ENCODE measurements at regions not wholly inside any gene's neighbourhood (a gene's known extent, or its start where the extent isn't known, plus 50 kb on each side); places are given as distances from the start of the nearest gene placed in this dataset.

DNA sequence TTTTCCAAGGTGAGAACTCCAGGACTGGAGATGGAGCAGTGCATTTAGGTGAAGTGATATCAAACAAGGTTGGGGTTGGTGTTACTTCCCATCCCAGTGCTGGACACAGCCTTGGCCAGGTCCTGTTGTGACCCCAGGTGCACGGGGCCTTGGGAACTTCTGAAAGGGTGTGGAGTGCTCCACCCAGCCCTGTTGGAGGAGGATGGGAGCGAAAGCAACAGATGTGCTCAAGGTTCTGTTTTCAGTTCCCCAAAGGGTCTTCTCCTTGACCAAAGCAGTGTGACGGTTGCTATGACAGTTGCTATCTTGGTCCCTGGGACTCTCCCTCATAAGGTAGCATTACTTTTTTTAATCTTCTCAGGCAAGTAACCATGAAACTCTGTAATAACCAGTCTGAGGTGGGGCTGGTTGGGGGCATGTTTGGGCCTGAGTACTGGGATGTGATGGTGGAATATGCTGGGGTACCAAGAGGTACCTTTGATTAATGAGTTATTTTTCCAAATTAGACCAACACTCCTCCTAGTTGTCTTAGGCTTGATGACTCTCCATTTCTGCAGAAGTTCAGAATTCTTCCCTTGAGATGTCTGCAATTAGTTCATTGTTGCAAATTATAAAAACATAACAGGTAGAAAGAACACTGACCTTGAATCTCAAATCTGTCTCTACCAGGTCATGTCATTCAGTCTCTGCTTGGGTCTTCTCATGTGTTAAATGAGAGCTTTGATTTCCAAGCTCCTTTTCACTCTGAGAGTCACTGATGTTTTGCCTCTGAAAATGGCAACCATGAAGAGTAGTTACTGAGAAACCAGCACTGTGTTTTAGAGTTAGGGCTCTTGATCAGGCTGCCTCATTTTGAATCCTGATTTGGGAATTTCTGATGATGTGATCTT lies 154.5 kb downstream of the RPIA start:
- ATAC-seq, result no peak
- no peaks in the 10 kb centered on the region for H3K9me3 Mint-ChIP-seq
- no peak for DNase-seq (ENCODE audit: low spot score in 2 of 2)
- no peak overlapping the region for H3K27ac Mint-ChIP-seq
- H3K36me3 Mint-ChIP-seq, result no peaks in the 10 kb centered on the region

DNA sequence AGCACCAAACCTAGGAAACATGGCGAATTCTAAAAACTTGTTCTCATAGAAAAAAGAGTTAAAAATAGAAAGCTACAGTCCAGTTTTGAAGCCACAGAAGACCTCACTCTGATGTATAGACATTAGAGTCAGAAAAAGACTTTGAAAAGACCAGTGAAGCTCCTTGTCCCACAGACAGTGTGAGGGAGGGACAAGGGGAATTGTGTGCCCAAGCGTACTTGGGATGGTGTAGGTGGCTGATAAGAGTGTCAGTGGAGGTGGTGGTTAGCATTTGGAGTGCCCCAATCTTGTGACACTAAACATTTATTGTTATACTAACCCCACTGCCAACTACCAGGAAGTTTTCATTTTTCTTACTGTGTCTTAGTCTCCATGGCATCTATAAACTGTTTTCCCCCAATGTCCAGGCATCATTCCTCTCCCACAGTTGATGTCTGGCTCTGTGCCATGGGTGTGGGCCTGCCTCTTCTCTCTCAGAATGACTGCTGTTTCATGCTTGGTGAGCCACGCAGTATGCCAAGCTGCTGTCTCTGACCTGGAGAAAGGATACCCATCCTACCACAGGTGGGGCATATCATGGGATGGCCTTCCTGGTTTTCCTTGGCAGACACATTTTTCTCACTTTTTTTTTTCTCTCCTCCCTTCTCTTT lies 161.4 kb downstream of the RPIA start:
- H3K9me3 Mint-ChIP-seq, result no peaks in the 10 kb centered on the region
- DNase-seq (ENCODE audit: low spot score in 2 of 2), result no peak
- no peak overlapping the region for H3K27ac Mint-ChIP-seq
- no peak for ATAC-seq
- H3K36me3 Mint-ChIP-seq, result no peaks in the 10 kb centered on the region

DNA sequence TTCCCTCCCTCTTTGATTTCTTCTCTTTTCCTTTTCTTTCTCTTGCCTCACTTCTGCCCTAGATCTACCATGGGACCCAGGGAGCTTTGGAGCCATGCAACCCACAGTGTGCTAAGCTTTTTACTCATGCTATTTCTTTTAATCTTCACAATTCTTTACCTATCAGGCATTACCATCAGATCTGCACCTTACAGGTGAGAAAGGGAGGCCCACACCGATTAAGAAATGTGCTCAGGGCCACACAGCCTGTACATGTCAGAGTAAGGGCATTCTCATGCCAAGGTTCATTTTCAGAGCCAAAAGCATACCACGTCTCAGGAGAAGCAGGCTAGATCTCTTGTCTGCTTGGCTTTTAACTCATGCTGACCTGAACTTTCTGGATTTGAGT lies 161.9 kb downstream of the RPIA start:
- ATAC-seq (no peak), DNase-seq (ENCODE audit: low spot score in 2 of 2) (no peak)
- Mint-ChIP-seq H3K9me3 (no peaks in the 10 kb centered on the region), H3K36me3 (no peaks in the 10 kb centered on the region), H3K27ac (peak overlapping the region in 1 of 2 donors; percentile 52)

DNA sequence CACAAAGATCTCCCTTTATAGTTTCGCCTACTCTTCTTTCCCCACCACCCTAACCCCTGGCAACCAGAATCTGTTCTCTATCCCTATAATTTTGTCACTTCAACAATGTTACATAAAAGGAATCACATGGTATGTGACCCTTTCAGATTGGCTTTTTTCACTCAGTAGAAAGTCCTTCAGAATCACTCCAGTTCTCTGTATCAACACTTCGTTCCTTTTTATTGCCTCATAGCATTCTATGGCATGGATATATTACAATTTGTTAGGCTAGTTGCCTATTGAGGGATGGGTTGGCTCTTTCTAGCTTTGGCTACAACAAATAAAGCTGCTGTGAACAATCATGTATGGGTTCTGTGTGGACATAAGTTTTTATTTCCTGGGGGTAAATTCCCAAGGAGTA lies 163.1 kb downstream of the RPIA start:
- Mint-ChIP-seq H3K36me3 (no peaks in the 10 kb centered on the region), H3K27ac (no peak overlapping the region), H3K9me3 (no peaks in the 10 kb centered on the region)
- no peak for ATAC-seq
- DNase-seq (ENCODE audit: low spot score in 2 of 2), result no peak

DNA sequence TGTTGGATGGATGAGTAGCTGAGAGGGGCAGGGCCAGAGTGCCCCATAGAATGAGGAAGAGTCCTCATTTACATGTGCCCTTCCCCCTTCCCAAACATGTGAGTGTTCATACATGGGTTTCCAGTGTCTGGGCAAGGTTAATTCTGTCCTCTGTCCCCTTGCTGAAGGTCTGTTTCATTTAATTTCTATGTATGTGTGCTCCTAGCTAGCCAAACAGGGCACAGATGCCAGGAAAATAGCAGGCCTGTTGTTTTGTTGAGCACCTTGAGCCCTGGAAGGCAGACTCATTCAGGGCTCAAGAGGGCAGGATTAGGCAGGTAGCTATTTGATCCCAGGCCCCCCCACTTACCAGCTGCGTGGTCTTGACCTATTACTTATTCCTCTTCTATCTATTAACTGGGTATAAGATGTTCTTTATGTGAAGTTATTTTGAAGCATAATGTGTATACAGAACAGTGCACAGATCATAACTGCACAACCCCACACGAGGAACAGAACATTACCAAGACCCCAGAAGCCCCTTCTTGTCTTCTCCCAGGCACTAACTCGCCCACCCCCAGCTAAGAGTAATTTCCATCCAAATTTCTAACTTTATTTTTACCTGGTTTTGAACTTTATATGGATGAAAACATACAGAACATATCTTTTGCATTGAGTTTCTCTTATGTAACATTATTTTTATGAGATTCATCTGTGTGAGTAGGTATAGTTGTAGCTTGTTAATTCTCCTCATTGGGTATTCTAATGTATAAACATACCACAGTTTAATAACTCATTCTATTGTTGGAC lies 164.3 kb downstream of the RPIA start:
- H3K27ac Mint-ChIP-seq, result no peak overlapping the region
- DNase-seq (ENCODE audit: low spot score in 2 of 2) (no peak), ATAC-seq (no peak)
- no peaks in the 10 kb centered on the region for H3K9me3 Mint-ChIP-seq
- H3K36me3 Mint-ChIP-seq, result no peaks in the 10 kb centered on the region

DNA sequence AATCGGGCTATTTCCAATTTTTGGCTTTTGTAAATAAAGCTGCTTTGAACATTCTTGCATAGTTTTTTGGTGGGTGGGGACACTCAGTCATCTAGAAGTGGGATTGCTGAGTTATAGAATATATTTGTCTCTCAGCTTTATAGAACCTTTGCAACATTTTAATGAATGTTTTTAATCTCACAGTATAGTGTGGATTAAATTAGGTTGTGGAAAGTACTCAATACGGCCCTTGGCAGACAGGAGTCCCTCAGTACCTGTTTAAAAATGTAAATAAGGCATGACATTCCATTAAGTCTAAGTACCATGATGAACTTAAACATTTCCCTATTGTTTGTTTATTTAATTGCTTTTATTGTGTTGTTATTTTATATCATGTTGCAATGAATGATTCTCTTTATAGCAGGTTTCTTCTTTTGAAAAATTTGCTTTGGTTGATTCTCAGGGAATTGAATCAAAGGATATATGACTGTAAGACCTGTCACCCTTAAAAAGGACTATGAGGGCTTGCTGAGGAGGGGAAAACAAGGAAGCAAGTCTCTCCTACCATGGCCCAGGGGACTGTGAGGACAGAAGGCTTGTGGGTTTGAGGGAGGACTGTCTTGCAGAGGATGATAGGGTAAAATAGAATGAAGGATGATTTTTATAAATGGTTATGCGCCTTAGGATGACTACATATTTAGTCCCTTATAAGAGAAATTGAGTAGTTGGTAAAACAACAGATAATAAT lies 165.1 kb downstream of the RPIA start:
- Mint-ChIP-seq H3K27ac (no peak overlapping the region), H3K9me3 (no peaks in the 10 kb centered on the region), H3K36me3 (no peaks in the 10 kb centered on the region)
- ATAC-seq (no peak), DNase-seq (ENCODE audit: low spot score in 2 of 2) (no peak)

DNA sequence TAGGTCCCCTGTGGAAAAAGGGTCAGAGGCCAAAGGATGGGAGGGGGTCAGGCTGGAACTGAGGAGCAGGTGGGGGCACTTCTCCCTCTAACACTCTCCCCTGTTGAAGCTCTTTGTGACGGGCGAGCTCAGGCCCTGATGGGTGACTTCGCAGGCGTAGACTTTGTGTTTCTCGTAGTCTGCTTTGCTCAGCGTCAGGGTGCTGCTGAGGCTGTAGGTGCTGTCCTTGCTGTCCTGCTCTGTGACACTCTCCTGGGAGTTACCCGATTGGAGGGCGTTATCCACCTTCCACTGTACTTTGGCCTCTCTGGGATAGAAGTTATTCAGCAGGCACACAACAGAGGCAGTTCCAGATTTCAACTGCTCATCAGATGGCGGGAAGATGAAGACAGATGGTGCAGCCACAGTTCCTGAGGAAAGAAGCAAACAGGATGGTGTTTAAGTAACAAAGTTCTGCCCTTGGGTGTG lies 165.8 kb downstream of the RPIA start:
- Mint-ChIP-seq H3K9me3 (no peaks in the 10 kb centered on the region), H3K27ac (no peak overlapping the region), H3K36me3 (no peaks in the 10 kb centered on the region)
- no peak for DNase-seq (ENCODE audit: low spot score in 2 of 2)
- no peak for ATAC-seq

DNA sequence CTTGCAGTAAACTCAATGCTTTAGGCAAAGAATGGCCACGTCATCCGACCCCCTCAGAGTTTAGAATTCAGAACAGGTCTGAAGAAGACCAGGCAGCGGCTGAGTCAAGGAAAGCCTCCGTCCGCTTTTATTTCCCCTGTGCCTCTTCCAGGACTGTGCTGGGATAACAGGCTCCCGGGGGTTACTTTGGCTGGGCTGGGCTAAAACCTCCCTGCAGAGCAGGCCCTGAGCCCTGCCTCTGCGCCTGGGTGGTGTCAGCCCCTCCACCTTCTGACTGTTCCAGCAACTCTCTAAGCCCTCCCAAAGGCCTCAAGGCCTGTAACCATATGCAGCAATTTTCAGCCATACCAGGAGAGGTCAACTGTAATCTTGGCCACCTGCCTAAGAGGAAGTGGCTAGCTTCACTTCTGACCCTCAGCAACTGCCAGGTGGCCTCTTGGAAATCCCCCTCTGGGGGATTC lies 166.5 kb downstream of the RPIA start:
- no peak for ATAC-seq
- DNase-seq (ENCODE audit: low spot score in 2 of 2), result no peak
- Mint-ChIP-seq H3K27ac (no peak overlapping the region), H3K9me3 (no peaks in the 10 kb centered on the region), H3K36me3 (no peaks in the 10 kb centered on the region)

DNA sequence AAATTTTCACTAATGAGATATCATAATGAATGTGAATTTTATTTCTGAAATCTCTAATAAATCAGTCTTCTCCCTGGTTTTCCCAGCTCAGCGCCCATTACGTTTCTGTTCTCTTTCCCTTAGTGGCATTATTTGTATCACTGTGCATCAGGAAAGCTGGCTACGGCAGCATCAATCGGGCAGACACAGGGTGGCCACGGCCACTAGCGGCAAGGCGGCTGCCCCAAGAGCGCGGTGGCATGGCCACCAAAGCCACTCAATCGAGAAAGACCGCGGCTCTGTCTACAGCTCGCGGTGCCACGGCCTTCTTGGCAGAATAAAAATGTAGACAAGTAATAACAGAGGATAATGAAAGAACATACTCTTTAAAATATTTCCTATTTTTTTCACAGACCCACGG lies 168.0 kb downstream of the RPIA start:
- H3K27ac Mint-ChIP-seq, result no peak overlapping the region
- DNase-seq (ENCODE audit: low spot score in 2 of 2) (no peak), ATAC-seq (no peak)
- H3K36me3 Mint-ChIP-seq, result no peaks in the 10 kb centered on the region
- H3K9me3 Mint-ChIP-seq, result no peaks in the 10 kb centered on the region

DNA sequence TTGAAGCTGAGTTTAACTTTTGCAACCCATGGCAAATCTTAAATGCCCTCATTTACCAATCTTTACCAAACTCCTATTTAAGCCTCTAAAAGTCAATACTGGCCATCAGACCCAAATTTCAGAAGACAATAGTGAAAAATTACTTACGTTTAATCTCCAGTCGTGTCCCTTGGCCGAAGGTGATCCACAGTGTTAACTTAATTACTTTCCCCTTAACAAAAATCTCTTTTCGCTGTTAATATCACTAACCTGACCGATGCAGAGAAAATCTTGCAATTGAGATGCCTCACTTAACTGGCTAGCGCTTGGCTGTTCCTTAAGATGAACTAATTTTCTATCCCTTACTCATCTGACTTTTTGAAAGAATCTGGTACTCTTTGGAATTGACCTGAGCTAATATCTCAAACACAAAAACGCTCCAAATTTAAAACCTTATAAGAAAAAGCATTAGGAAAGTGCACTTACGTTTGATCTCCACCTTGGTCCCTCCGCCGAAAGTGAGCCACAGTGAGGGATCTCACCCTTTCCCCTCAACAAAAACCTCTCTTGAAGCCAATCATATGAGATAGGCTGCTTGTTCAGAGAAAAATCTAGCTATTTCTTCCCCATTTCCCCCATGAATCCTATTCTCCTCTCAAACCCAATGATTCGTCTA lies 169.1 kb downstream of the RPIA start:
- Mint-ChIP-seq H3K27ac (no peak overlapping the region), H3K9me3 (no peaks in the 10 kb centered on the region), H3K36me3 (no peaks in the 10 kb centered on the region)
- no peak for ATAC-seq
- no peak for DNase-seq (ENCODE audit: low spot score in 2 of 2)

DNA sequence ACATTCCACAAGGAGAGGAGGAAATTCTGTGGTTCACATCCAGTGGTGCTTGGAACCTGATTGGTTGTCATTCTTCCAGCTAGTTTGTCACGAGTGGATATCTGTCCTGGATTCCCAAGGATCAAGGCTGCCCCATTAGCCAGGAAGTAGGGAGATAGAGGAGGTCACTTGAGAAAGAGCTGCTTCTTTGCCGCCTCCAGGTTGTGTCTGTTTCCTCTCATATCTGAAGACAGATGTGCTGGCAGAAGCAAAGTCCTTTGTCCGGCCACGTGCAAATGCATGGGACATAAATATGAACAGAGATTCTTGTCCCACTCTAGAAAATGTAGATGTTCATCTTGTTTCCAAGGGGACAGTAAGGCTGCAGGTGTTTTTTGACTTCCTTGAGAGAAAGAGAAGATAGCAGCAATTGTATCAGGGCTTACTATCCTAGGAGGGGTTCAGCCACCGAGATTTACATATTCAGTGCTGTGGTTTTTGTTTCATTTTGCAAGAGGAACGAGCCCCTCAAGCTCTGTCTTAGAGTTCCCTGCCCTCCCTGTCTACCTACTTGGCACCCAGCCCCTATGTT lies 174.4 kb downstream of the RPIA start:
- no peak overlapping the region for H3K27ac Mint-ChIP-seq
- ATAC-seq (no peak), DNase-seq (ENCODE audit: low spot score in 2 of 2) (no peak)
- H3K9me3 Mint-ChIP-seq, result no peaks in the 10 kb centered on the region
- H3K36me3 Mint-ChIP-seq, result no peaks in the 10 kb centered on the region

DNA sequence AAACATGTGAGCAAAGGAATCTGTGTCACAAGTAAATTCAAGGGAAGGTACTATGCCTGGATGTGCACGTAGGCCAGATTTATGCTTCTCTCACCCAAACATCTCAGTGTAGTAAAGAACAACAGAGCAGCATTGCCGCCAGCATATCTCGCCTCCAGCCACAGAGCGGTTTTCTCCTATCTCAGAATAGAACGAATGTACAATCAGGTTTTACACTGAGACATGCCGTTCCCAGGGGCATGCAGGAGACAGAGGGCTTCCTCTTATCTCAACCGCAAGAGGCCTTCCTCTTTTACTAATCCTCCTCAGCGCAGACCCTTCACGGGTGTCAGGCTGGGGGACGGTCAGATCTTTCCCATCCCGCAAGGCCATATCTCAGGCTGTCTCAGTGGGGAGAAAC lies 175.3 kb downstream of the RPIA start:
- ATAC-seq (no peak), DNase-seq (ENCODE audit: low spot score in 2 of 2) (no peak)
- H3K27ac Mint-ChIP-seq, result no peak overlapping the region
- no peaks in the 10 kb centered on the region for H3K36me3 Mint-ChIP-seq
- no peaks in the 10 kb centered on the region for H3K9me3 Mint-ChIP-seq

DNA sequence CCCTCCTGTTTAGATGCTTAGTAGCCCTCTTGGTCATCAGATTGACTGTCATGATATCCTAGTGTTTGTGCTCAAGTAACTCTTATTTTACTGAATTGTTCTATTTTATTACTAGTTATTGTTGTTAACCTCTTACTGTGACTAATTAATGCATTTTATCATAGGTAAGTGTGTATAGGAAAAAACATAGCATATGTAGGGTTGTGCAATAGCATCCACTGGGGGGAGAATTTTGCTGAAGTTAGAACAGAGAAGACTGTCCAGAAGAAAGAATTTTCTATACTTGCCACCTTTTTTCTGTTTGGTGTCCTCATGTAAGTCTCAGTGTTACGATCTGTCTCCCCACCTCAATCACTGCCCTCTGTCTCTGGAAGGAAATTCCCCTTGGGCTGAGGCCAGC lies 177.4 kb downstream of the RPIA start:
- Mint-ChIP-seq H3K36me3 (no peaks in the 10 kb centered on the region), H3K9me3 (no peaks in the 10 kb centered on the region), H3K27ac (peak overlapping the region in 1 of 2 donors; percentile 63)
- ATAC-seq (no peak), DNase-seq (ENCODE audit: low spot score in 2 of 2) (no peak)

DNA sequence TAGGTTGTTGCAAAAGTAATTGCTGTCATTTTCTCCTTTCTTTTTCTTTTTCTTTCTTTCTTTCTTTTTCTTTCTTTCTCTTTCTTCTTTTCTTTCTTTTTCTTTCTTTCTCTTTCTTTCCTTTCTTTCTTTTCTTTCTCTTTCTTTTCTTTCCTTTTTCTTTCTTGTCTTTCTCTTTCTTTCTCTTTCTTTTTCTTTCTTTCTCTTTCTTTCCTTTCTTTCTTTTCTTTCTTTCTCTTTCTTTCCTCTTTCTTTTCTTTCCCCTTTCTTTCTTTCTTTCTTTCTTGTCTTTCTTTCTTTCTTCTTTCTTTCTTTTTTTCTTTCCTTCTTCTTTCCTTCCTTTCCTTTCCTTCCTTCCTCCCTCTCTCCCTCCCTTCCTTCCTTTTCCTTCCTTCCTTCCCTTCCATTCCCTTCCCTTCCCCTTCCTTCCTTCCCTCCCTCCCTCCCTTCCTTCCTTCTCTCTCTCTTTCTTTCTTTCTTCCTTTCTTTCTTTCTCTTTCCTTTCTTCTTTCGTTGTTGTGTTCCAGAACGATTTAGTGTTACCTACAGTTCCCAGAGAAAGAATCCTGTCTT lies 178.9 kb downstream of the RPIA start:
- H3K9me3 Mint-ChIP-seq, result no peaks in the 10 kb centered on the region
- ATAC-seq, result no peak
- H3K27ac Mint-ChIP-seq, result no peak overlapping the region
- H3K36me3 Mint-ChIP-seq, result no peaks in the 10 kb centered on the region
- no peak for DNase-seq (ENCODE audit: low spot score in 2 of 2)

DNA sequence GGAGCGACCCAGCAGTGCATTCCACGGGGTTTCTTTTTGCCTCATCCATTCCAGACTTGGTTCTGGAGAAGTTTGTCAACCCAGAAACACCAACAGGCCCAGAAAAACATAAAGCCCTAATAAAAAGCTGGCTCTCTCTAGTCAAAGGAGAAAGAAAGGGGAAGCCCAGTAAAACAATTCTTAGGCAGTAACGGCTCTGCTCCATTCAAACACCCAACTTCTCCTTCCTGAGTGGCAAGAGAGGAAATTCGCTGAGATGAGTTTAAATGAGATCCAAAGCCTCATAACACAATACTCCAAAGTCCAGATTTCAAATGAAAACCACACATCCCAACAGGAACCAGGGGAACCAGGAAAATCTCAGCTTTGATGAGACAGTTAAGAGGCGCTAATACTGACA lies 179.9 kb downstream of the RPIA start:
- Mint-ChIP-seq H3K27ac (no peak overlapping the region), H3K9me3 (no peaks in the 10 kb centered on the region), H3K36me3 (no peaks in the 10 kb centered on the region)
- ATAC-seq (no peak), DNase-seq (ENCODE audit: low spot score in 2 of 2) (no peak)

DNA sequence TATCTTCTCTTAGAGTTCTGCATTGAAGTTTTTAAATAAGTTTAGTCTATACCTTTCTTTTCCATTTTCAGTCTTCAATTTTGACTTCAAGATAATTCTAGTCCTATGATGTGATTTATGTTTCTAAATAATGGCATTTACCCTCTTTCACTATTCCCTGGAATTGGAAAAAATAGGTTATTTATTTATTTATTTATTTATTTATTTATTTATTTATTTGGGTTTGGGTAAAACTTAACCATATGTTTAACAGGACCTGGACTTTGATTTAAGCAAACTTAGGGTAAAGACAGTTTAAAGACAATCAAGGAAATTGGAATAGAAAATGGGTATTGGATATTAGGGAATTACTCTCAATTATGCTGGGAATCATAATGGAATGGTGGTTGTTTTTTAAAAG lies 182.1 kb downstream of the RPIA start:
- Mint-ChIP-seq H3K27ac (no peak overlapping the region), H3K36me3 (no peaks in the 10 kb centered on the region), H3K9me3 (no peaks in the 10 kb centered on the region)
- ATAC-seq (no peak), DNase-seq (ENCODE audit: low spot score in 2 of 2) (no peak)
